Colonic mucosa (tissue), 4 donors: ENCODE measurements at regions not wholly inside any gene's neighbourhood (a gene's known extent, or its start where the extent isn't known, plus 50 kb on each side); places are given as distances from the start of the nearest gene placed in this dataset.
"Not testable (repeated sequence)": the region's sequence is repeated elsewhere in the genome, so short reads cannot be mapped to it uniquely, and the experiment has no call there.

Experiments
- DNase-seq: peaks from one replicate; pipeline ENCODE4 v3.0.0-alpha.2; 2020
- H3K27ac ChIP-seq: fragments of 200-600 bp; one replicate; pipeline ENCODE4 v1.8.0; 2021
- H3K27me3 ChIP-seq: fragments of 200-600 bp; one replicate; pipeline ENCODE4 v1.8.0; 2021
- H3K36me3 ChIP-seq: fragments of 200-600 bp; one replicate; pipeline ENCODE4 v1.8.0; 2021
- H3K4me1 ChIP-seq: fragments of 200-600 bp; one replicate; pipeline ENCODE4 v1.8.0; 2021; ENCODE audit warnings: mild to moderate bottlenecking
- H3K4me3 ChIP-seq: fragments of 200-600 bp; one replicate; pipeline ENCODE4 v1.8.0; 2021
- H3K9ac ChIP-seq, 2 donors: one replicate each; pipeline ENCODE4 v1.7.0; 2013; ENCODE audit warnings: control low read depth in 2 of 2, low read depth in 2 of 2, low read length in 2 of 2
- H3K9me3 ChIP-seq: fragments of 200-600 bp; one replicate; pipeline ENCODE4 v1.8.0; 2021
- intact Hi-C: fragments of 100-400 bp; cut with DNase I; formaldehyde crosslinking; loops from one replicate; pipeline ENCODE4 v1.14.1; 2022
- TF ChIP-seq, protein P1 (sequence below): fragments of 200-600 bp; IDR thresholded peaks from one replicate; pipeline ENCODE4 v1.8.0; 2022; ENCODE audit warnings: antibody characterized with exemption, mild to moderate bottlenecking
- donor health status: healthy.
- donor health status: DM: no; HTN: no; CAD: no.
- donor health status: DM: no; HTN: no; CAD: no.

DNA sequence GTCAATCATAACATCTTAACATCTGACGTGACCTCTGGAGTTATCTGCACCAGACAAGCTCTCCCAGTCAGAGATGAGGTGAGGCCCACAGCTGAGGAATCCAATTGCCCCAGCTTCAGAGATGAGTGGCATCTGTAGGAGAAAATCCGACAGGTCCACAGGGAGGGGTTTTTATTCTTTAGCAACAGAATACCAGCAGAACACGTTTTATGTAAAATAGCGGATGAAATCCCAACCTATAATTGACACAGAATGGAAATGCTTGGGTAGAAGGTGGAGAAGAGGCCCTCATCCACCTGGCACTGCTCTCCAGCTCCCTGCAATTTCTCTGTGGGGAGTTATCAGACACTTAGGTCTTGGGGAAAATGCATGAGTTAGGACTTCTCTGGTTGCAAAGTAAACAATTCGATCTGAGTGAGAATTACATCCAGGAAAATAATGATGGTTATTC, 144.2 kb upstream of the NRP1 start:
- TF ChIP-seq, protein P1, sequence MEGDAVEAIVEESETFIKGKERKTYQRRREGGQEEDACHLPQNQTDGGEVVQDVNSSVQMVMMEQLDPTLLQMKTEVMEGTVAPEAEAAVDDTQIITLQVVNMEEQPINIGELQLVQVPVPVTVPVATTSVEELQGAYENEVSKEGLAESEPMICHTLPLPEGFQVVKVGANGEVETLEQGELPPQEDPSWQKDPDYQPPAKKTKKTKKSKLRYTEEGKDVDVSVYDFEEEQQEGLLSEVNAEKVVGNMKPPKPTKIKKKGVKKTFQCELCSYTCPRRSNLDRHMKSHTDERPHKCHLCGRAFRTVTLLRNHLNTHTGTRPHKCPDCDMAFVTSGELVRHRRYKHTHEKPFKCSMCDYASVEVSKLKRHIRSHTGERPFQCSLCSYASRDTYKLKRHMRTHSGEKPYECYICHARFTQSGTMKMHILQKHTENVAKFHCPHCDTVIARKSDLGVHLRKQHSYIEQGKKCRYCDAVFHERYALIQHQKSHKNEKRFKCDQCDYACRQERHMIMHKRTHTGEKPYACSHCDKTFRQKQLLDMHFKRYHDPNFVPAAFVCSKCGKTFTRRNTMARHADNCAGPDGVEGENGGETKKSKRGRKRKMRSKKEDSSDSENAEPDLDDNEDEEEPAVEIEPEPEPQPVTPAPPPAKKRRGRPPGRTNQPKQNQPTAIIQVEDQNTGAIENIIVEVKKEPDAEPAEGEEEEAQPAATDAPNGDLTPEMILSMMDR, result no peak
- Histone ChIP-seq H3K4me3 (no peak overlapping the region), H3K9ac (no peak overlapping the region), H3K4me1 (no peaks in the 10 kb centered on the region), H3K36me3 (no peaks in the 10 kb centered on the region), H3K9me3 (no peaks in the 10 kb centered on the region), H3K27me3 (no peaks in the 10 kb centered on the region), H3K27ac (no peak overlapping the region)
- no peak for DNase-seq
- intact Hi-C loops, result no loop called here

DNA sequence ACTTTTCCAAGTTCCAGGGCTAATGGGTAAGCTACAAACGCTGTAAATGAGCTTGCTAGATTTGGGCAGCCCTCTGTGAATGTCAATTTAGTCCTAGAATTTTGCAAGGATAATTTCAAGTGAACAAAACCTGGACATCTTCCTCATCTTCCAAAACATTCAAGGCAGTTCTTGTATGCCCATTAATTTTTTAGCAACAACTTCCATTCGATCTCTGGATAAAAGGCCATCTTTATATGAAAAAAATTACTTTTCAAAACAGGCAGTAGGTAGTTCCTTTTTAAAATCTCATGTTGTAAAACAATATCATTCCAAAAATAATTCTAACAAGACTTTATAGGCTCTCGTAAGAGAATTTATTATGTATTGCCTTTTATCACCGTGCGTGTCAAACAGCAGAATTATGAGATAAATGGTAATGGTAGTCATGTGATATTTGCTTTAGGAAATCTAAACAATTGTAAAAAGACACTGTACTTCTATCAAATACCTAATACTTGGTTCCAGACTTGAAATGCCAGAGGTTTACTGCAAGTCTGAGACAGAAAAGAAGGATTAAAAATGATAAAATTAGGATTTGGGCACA, 143.7 kb upstream of the NRP1 start:
- Histone ChIP-seq H3K4me3 (no peak overlapping the region), H3K27ac (no peak overlapping the region), H3K9ac (no peak overlapping the region), H3K4me1 (no peaks in the 10 kb centered on the region), H3K27me3 (no peaks in the 10 kb centered on the region), H3K36me3 (no peaks in the 10 kb centered on the region), H3K9me3 (no peaks in the 10 kb centered on the region)
- intact Hi-C loops, result no loop called here
- DNase-seq, result no peak
- TF ChIP-seq, protein P1, result no peak

DNA sequence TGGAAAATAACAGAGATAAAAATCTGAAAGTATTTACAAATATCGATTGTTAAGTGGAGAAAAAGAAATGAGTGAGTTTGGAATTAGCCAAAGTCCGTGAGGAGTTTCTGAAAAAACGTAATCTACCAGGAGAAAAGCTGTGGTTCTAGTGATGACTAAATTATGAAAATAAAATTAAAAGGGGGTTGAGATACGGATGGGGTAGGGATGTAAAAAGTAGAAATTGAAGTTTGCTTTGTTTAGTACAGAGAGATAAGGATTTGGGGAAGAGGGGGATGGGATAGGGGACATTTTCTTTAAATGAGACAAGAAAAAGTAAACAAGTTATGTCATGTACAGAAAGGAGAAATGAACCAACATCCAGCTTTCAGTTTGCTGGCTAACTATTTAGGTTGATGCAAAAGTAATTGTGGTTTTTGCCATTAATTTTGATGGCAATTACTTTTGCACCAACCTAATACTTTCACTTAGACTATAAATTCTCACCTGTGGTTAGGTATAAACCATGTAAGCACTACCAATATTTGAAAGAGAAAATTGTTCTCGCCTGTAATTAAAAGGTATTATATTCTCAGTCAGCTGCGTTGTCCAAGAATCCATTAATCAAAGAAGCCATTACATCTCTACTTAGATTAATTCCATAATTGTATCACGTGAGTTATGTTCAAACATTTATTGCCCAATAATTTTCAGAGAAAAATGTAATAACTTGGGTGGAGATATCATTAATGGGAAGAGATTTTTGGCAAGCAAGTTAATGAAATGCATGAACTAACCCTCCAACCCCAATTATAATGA, 143.0 kb upstream of the NRP1 start:
- TF ChIP-seq, protein P1, result no peak
- Histone ChIP-seq H3K27ac (no peak overlapping the region), H3K27me3 (no peaks in the 10 kb centered on the region), H3K9ac (no peak overlapping the region), H3K4me1 (no peaks in the 10 kb centered on the region), H3K36me3 (no peaks in the 10 kb centered on the region), H3K9me3 (no peaks in the 10 kb centered on the region), H3K4me3 (no peak overlapping the region)
- DNase-seq, result no peak
- intact Hi-C loops, result no loop called here

DNA sequence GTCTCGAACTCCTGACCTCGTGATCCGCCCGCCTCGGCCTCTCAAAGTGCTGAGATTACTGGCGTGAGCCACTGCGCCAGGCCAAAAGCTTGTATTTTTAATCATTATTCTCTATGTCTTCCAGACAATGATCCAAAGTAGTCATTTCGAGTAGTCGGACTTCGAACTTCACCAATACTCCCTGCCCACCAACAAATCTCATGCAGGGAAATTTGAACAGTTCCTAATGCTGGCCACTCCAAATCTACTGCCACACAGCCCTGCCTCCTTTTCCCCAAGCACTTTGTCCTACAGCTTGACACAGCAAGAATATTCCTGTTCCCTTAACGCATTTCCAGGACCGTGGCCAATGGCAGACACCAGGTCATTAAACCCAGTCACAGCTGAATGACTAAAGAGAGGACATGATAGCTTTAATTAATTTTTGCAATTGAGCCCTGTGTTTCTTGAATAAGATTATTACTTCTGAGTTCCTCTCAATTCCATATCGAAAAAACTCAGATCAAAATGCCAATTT, 142.3 kb upstream of the NRP1 start:
- H3K4me3 ChIP-seq, result no peak overlapping the region
- TF ChIP-seq, protein P1, result no peak
- H3K27me3 ChIP-seq, result no peaks in the 10 kb centered on the region
- H3K36me3 ChIP-seq, result no peaks in the 10 kb centered on the region
- DNase-seq, result no peak
- H3K9me3 ChIP-seq, result no peaks in the 10 kb centered on the region
- H3K27ac ChIP-seq, result no peak overlapping the region
- intact Hi-C loops, result no loop called here
- no peaks in the 10 kb centered on the region for H3K4me1 ChIP-seq
- H3K9ac ChIP-seq, result no peak overlapping the region

DNA sequence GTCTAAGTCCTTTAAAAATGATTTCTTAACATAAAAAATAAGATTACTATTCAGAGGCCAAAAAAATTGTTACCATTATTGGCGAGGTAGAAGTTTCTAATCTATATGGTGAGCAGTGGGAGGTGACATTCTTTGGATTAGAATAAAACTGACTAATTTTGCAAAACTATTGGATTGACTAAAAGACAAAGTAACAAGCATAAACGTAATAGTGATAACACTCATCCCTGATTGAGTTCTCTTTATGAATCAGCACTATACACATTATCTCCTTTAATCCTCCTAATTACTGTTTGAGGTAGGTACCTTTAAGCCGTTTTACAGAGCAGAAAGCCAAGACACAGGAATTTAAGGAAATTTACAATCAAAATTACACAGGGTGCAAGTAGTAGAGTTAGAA, 139.2 kb upstream of the NRP1 start:
- TF ChIP-seq, protein P1, result no peak

DNA sequence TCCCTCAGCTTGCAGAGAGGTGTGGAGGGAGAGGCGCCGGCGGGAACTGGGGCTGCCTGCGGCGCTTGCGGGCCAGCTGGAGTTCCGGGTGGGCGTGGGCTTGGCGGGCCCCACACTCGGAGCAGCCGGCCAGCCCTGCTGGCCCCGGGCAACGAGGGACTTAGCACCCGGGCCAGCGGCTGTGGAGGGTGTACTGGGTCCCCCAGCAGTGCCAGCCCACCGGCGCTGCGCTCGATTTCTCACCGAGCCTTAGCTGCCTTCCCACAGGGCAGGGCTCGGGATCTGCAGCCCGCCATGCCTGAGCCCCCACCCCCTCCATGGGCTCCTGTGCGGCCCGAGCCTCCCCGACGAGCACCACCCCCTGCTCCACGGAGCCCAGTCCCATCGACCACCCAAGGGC, 133.5 kb upstream of the NRP1 start:
- intact Hi-C loops, DNase-seq, H3K9ac ChIP-seq, H3K27ac ChIP-seq, H3K36me3 ChIP-seq, H3K27me3 ChIP-seq, H3K9me3 ChIP-seq, H3K4me3 ChIP-seq, H3K4me1 ChIP-seq: not testable (repeated sequence)

More for the DNA sequence above, 139.2 kb upstream of the NRP1 start:
- no peak overlapping the region for H3K9ac ChIP-seq
- no peaks in the 10 kb centered on the region for H3K36me3 ChIP-seq
- no peak overlapping the region for H3K4me3 ChIP-seq
- no peak for DNase-seq
- H3K27me3 ChIP-seq, result no peaks in the 10 kb centered on the region
- intact Hi-C loops, result no loop called here
- no peaks in the 10 kb centered on the region for H3K4me1 ChIP-seq
- H3K9me3 ChIP-seq, result no peaks in the 10 kb centered on the region
- no peak overlapping the region for H3K27ac ChIP-seq
